ENCODE measurements at regions not wholly inside any gene's neighbourhood (a gene's known extent, or its start where the extent isn't known, plus 50 kb on each side); places are given as distances from the start of the nearest gene placed in this dataset.
A peak's percentile ranks its signal among the peaks of the same experiment; 100 is the strongest.
"Not testable (repeated sequence)": the region's sequence is repeated elsewhere in the genome, so short reads cannot be mapped to it uniquely, and the experiment has no call there.

- DNase-seq: no peak
Observed at GRCh38 chr5:86671536-86671935, 53.8 kb downstream of the COX7C start.

GRCh38 chr5:86674069-86674468 lies 56.3 kb downstream of the COX7C start:
- DNase-seq: no peak

- no peak for DNase-seq
Observed at GRCh38 chr5:86675311-86675710, 57.6 kb downstream of the COX7C start.

GRCh38 chr5:86679529-86679928 lies 61.8 kb downstream of the COX7C start:
- DNase-seq: no peak

- no peak for DNase-seq
Observed at GRCh38 chr5:86679949-86680348, 62.2 kb downstream of the COX7C start.

- no peak for DNase-seq
Observed at GRCh38 chr5:86684222-86684621, 66.5 kb downstream of the COX7C start.

GRCh38 chr5:86686046-86686445 lies 68.3 kb downstream of the COX7C start:
- DNase-seq: no peak

- no peak for DNase-seq
Observed at GRCh38 chr5:86688406-86688805, 70.7 kb downstream of the COX7C start.

- DNase-seq: no peak
Observed at GRCh38 chr5:86689103-86689729, 71.5 kb downstream of the COX7C start.

GRCh38 chr5:86709157-86709881 lies 91.6 kb downstream of the COX7C start:
- no peak for DNase-seq

- no peak for DNase-seq
Observed at GRCh38 chr5:86716121-86716520, 98.4 kb downstream of the COX7C start.

- not testable (repeated sequence) for DNase-seq
Observed at GRCh38 chr5:86731319-86732117, 113.8 kb downstream of the COX7C start.

GRCh38 chr5:86735370-86735769 lies 117.6 kb downstream of the COX7C start:
- DNase-seq: no peak

GRCh38 chr5:86737579-86737978 lies 119.8 kb downstream of the COX7C start:
- DNase-seq: no peak

GRCh38 chr5:86748538-86749105 lies 130.9 kb downstream of the COX7C start:
- peak; percentile 73 for DNase-seq

- DNase-seq: no peak
Observed at GRCh38 chr5:86749841-86750240, 132.1 kb downstream of the COX7C start.

GRCh38 chr5:86756839-86757238 lies 139.1 kb downstream of the COX7C start:
- no peak for DNase-seq

GRCh38 chr5:86757824-86758223 lies 140.1 kb downstream of the COX7C start:
- DNase-seq: no peak

- DNase-seq: no peak
Observed at GRCh38 chr5:86760661-86761060, 142.9 kb downstream of the COX7C start.

GRCh38 chr5:86763929-86764328 lies 146.2 kb downstream of the COX7C start:
- DNase-seq: no peak

GRCh38 chr5:86765778-86766502 lies 148.2 kb downstream of the COX7C start:
- no peak for DNase-seq

GRCh38 chr5:86768699-86769202 lies 151.0 kb downstream of the COX7C start:
- no peak for DNase-seq

GRCh38 chr5:86780018-86780417 lies 162.3 kb downstream of the COX7C start:
- DNase-seq: no peak

Measured in islet precursor cell (in vitro differentiated cells).